HepG2 (cell line): ENCODE measurements at regions not wholly inside any gene's neighbourhood (a gene's known extent, or its start where the extent isn't known, plus 50 kb on each side); places are given as distances from the start of the nearest gene placed in this dataset.

ENCODE experiments used
- ATAC-seq: fragments of 200-7000 bp; cut with Tn5 transposase; 3 replicates; pipeline ENCODE4 v1.9.1; 2020; ENCODE audit warnings: mild to moderate bottlenecking, moderate library complexity
- BruUV-seq: library from RNA; stranded (reverse); fragments of 400-500 nt; replicated peaks from 2 replicates; lab custom pipeline; 2021; lab: Mats Ljungman, UMichigan
- CTCF ChIA-PET: fragments of 300-600 bp; formaldehyde crosslinking; extraction: SDS; loops from one replicate; lab custom pipeline; 2021; ENCODE audit warnings: low total read pairs, inconsistent platforms, low intra/inter-chr PET ratio; lab: Yijun Ruan, JAX
- POLR2A ChIA-PET: fragments of 350-600 bp; sonication (Branson Sonifier 250); formaldehyde crosslinking; loops from one replicate; lab custom pipeline; 2020; ENCODE audit warnings: antibody characterized with exemption, inconsistent platforms; lab: Yijun Ruan, JAX
- DNase-seq: peaks from one replicate; pipeline ENCODE4 v3.0.0-alpha.2; 2015; ENCODE audit warnings: low spot score
- FAIRE-seq: peaks from 3 replicates; lab custom pipeline; 2011; peaks lifted over from hg19 to GRCh38; lab: Jason Lieb, UNC
- H2AFZ ChIP-seq: one replicate; pipeline ENCODE4 v1.6.1; 2011; ENCODE audit warnings: low read length, inconsistent platforms
- H3K27ac ChIP-seq: fragments of 300-600 bp; 3 replicates; pipeline ENCODE4 v1.8.0; 2011; ENCODE audit warnings: mixed run types, mild to moderate bottlenecking, mixed read lengths, low read length, inconsistent platforms; ENCODE audit not compliant: insufficient read depth; ENCODE audit errors: extremely low read length
- H3K27me3 ChIP-seq, 2 experiments: fragments of 200-600 bp in 1 of 2; 2 replicates in 1 of 2; 3 replicates in 1 of 2; pipeline versions ENCODE4 v1.6.0 to v1.8.0; 2011; ENCODE audit warnings: low read length in 2 of 2, mild to moderate bottlenecking in 2 of 2, moderate library complexity in 2 of 2, inconsistent platforms in 1 of 2; ENCODE audit not compliant: insufficient read depth in 2 of 2, control insufficient read depth in 1 of 2
- H3K36me3 ChIP-seq, 2 experiments: fragments of 200-600 bp in 1 of 2; replicated peaks in 1 of 2; 2 replicates in 1 of 2; 3 replicates in 1 of 2; pipeline versions ENCODE4 v1.5.1 to v1.8.0; 2011; ENCODE audit warnings: low read length in 2 of 2, inconsistent platforms in 1 of 2; ENCODE audit not compliant: insufficient read depth in 2 of 2, control insufficient read depth in 1 of 2
- H3K4me1 ChIP-seq: 2 replicates; pipeline ENCODE4 v1.5.1; 2012; ENCODE audit warnings: low read length, inconsistent platforms; ENCODE audit not compliant: insufficient read depth
- H3K4me2 ChIP-seq: 2 replicates; pipeline ENCODE4 v1.6.0; 2011; ENCODE audit warnings: low read depth, low read length, inconsistent platforms
- H3K4me3 ChIP-seq, 3 experiments: fragments of 200-600 bp in 1 of 3; sonication (generic), shearing (Covaris generic) in 1 of 3; replicated peaks in 1 of 3; 2 replicates each; pipeline ENCODE4 v1.5.1; 2011 to 2016; ENCODE audit warnings: low read length in 3 of 3, inconsistent platforms in 2 of 3, low read depth in 2 of 3, mild to moderate bottlenecking in 2 of 3, control low read depth in 1 of 3, mixed read lengths in 1 of 3; ENCODE audit not compliant: insufficient read depth in 1 of 3
- H3K79me2 ChIP-seq: one replicate; pipeline ENCODE4 v1.6.1; 2011; ENCODE audit warnings: low read length, inconsistent platforms; ENCODE audit not compliant: insufficient read depth
- H3K9ac ChIP-seq: 2 replicates; pipeline ENCODE4 v1.6.0; 2011; ENCODE audit warnings: mild to moderate bottlenecking, low read depth, low read length, inconsistent platforms; ENCODE audit not compliant: insufficient read depth
- H3K9me3 ChIP-seq: 2 replicates; pipeline ENCODE4 v1.5.1; 2012; ENCODE audit warnings: mild to moderate bottlenecking, low read length
- H4K20me1 ChIP-seq: 2 replicates; pipeline ENCODE4 v1.6.0; 2011; ENCODE audit warnings: inconsistent platforms, mild to moderate bottlenecking, low read length, moderate library complexity; ENCODE audit not compliant: insufficient read depth
- EHMT2 ChIP-seq: fragments of 200-600 bp; sonication (generic); IDR thresholded peaks from 2 replicates; pipeline ENCODE4 v1.7.0; 2017; ENCODE audit warnings: antibody characterized with exemption, low read depth, low read length, borderline replicate concordance
- FOSL1 ChIP-seq: sonication (generic); formaldehyde crosslinking; IDR thresholded peaks from 2 replicates; pipeline ENCODE4 v1.9.0; 2021; ENCODE audit warnings: missing genetic modification reagents, borderline replicate concordance
- HDAC2 ChIP-seq: sonication (generic); formaldehyde crosslinking; IDR thresholded peaks from 2 replicates; pipeline ENCODE4 v1.4.0; 2020; ENCODE audit warnings: missing genetic modification reagents
- JUND ChIP-seq: sonication (generic); formaldehyde crosslinking; IDR thresholded peaks from 2 replicates; pipeline ENCODE4 v1.8.0; 2022; ENCODE audit warnings: mild to moderate bottlenecking, missing genetic modification reagents
- MAFF ChIP-seq: IDR thresholded peaks from 2 replicates; pipeline ENCODE4 v1.6.1; 2011; ENCODE audit warnings: low read depth, low read length, improper control_type of control experiment
- NCOR1 ChIP-seq: fragments of 200-600 bp; sonication (generic); IDR thresholded peaks from 2 replicates; pipeline ENCODE4 v1.7.0; 2017; ENCODE audit warnings: antibody characterized with exemption, low read length, borderline replicate concordance
- NFE2L1 ChIP-seq: sonication (generic); formaldehyde crosslinking; IDR thresholded peaks from 2 replicates; pipeline ENCODE4 v1.4.0; 2020; ENCODE audit warnings: missing genetic modification reagents, mild to moderate bottlenecking, borderline replicate concordance
- PHF8 ChIP-seq: sonication (generic); formaldehyde crosslinking; IDR thresholded peaks from 2 replicates; pipeline ENCODE4 v1.5.0; 2020; ENCODE audit warnings: missing genetic modification reagents
- RAD21 ChIP-seq: fragments of 450-650 bp; formaldehyde crosslinking; IDR thresholded peaks from 2 replicates; pipeline ENCODE4 v1.5.0; 2020; ENCODE audit warnings: mild to moderate bottlenecking
- RAD51 ChIP-seq: fragments of 450-650 bp; IDR thresholded peaks from 2 replicates; pipeline ENCODE4 v1.6.1; 2016; ENCODE audit warnings: borderline replicate concordance
- SIX1 ChIP-seq: sonication (generic); formaldehyde crosslinking; IDR thresholded peaks from 2 replicates; pipeline ENCODE4 v1.4.0; 2020; ENCODE audit warnings: missing genetic modification reagents, borderline replicate concordance
- SNRNP70 ChIP-seq: fragments of 200-400 bp; formaldehyde crosslinking; IDR thresholded peaks from 2 replicates; pipeline ENCODE4 v1.6.1; 2017; ENCODE audit warnings: mild to moderate bottlenecking, low read depth, low read length, moderate library complexity
- ZNF75D ChIP-seq: sonication (generic); formaldehyde crosslinking; IDR thresholded peaks from 2 replicates; pipeline ENCODE4 v1.8.1; 2023; ENCODE audit warnings: missing genetic modification reagents, mild to moderate bottlenecking, borderline replicate concordance
- WGBS: methylation state at CpG from one replicate; pipeline ENCODE4 v1.1.6; 2017; ENCODE audit warnings: low lambda C conversion rate; 5-methylcytosine and 5-hydroxymethylcytosine counted together
- in situ Hi-C: cut with HindIII; loops from 2 replicates; pipeline ENCODE4 v1.10.0; 2017; ENCODE audit warnings: low pct_unique_long_range_greater_than_20kb; ENCODE audit not compliant: extremely low pct_ligation_motif_present
- intact Hi-C: fragments of 100-400 bp; cut with micrococcal nuclease; formaldehyde crosslinking; loops from one replicate; pipeline ENCODE4 v1.10.0; 2022; ENCODE audit not compliant: unreplicated experiment
- TF ChIP-seq, protein P1 (sequence below): sonication (generic); formaldehyde crosslinking; IDR thresholded peaks from 2 replicates; pipeline ENCODE4 v1.4.0; 2020; ENCODE audit warnings: missing genetic modification reagents
- TF ChIP-seq, protein P2 (sequence below): sonication (generic); formaldehyde crosslinking; IDR thresholded peaks from 2 replicates; pipeline ENCODE4 v1.8.0; 2022; ENCODE audit warnings: mild to moderate bottlenecking, missing genetic modification reagents, moderate library complexity

DNA sequence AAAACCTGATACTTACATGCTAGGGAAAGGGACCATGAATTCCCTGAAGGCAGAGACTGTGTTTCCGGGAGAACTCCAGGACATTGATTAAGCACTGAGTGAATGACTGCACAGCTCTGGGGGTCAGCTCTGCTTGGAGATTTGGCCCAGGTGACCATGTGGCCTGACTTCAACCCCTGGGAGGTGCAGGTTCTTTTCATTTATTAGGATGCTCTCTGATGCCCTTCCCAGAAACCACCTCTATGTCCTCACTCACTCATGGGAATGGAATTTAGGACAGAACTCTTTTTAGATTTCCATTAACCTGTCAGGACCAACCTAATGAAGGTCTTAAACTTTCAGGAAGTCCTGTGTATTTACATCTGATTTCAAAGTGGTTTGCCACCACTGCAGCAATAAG, 393.3 kb upstream of the ARGLU1 start:
- no peak overlapping the region for H3K9ac ChIP-seq
- DNase-seq (no peak), FAIRE-seq (no peak), ATAC-seq (no peak)
- in situ Hi-C loops, result no loop called here
- no peaks in the 10 kb centered on the region for H3K9me3 ChIP-seq
- no peaks in the 10 kb centered on the region for H4K20me1 ChIP-seq
- intact Hi-C loops, result no loop called here
- ChIA-PET POLR2A (no interaction called here), CTCF (no interaction called here)
- H2AFZ ChIP-seq, result no peak overlapping the region
- H3K27ac ChIP-seq, result no peak overlapping the region
- no peaks in the 10 kb centered on the region for H3K36me3 ChIP-seq
- H3K4me3 ChIP-seq, result no peak overlapping the region
- 100% methylated on average over 1 of the region's 1 CpG for WGBS
- no peaks in the 10 kb centered on the region for H3K4me1 ChIP-seq
- H3K4me2 ChIP-seq, result no peak overlapping the region
- no TSS peak for BruUV-seq
- no peaks in the 10 kb centered on the region for H3K27me3 ChIP-seq
- TF ChIP-seq SNRNP70, result no peak
- TF ChIP-seq EHMT2, result no peak
- no peak for TF ChIP-seq HDAC2 (CRISPR knock-in tag)
- no peak for TF ChIP-seq RAD51
- no peak for TF ChIP-seq FOSL1 (CRISPR knock-in tag)
- TF ChIP-seq PHF8 (CRISPR knock-in tag), result no peak
- TF ChIP-seq ZNF75D (CRISPR knock-in tag), result no peak
- TF ChIP-seq, protein P1, sequence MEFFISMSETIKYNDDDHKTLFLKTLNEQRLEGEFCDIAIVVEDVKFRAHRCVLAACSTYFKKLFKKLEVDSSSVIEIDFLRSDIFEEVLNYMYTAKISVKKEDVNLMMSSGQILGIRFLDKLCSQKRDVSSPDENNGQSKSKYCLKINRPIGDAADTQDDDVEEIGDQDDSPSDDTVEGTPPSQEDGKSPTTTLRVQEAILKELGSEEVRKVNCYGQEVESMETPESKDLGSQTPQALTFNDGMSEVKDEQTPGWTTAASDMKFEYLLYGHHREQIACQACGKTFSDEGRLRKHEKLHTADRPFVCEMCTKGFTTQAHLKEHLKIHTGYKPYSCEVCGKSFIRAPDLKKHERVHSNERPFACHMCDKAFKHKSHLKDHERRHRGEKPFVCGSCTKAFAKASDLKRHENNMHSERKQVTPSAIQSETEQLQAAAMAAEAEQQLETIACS (CRISPR knock-in tag), result no peak
- TF ChIP-seq SIX1 (CRISPR knock-in tag), result no peak
- TF ChIP-seq NCOR1, result no peak
- TF ChIP-seq, protein P2, sequence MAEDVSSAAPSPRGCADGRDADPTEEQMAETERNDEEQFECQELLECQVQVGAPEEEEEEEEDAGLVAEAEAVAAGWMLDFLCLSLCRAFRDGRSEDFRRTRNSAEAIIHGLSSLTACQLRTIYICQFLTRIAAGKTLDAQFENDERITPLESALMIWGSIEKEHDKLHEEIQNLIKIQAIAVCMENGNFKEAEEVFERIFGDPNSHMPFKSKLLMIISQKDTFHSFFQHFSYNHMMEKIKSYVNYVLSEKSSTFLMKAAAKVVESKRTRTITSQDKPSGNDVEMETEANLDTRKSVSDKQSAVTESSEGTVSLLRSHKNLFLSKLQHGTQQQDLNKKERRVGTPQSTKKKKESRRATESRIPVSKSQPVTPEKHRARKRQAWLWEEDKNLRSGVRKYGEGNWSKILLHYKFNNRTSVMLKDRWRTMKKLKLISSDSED (CRISPR knock-in tag), result no peak
- no peak for TF ChIP-seq RAD21 (CRISPR knock-in tag)
- TF ChIP-seq NFE2L1, result no peak
- no peak for TF ChIP-seq MAFF
- no peak for TF ChIP-seq JUND (CRISPR knock-in tag)
- H3K79me2 ChIP-seq, result no peaks in the 10 kb centered on the region
